ENCODE measurements at regions not wholly inside any gene's neighbourhood (a gene's known extent, or its start where the extent isn't known, plus 50 kb on each side); places are given as distances from the start of the nearest gene placed in this dataset.
A peak's percentile ranks its signal among the peaks of the same experiment; 100 is the strongest.

GRCh38 chr16:72400257-72401083 is 228.5 kb upstream of the PMFBP1 start:
- peak; percentile 81 for DNase-seq (ENCODE audit: low read depth)

GRCh38 chr16:72399811-72400210 is 227.9 kb upstream of the PMFBP1 start:
- no peaks in the 10 kb centered on the region for H3K27me3 ChIP-seq (replicated peaks; ENCODE audit: control insufficient read depth, insufficient read depth, low read length)
- H3K4me3 ChIP-seq (ENCODE audit: low read length) = no peak overlapping the region
- H3K9me3 ChIP-seq (ENCODE audit: control insufficient read depth, low read length) = peaks cover 6% of the 10 kb centered on the region
- H3K9ac ChIP-seq (ENCODE audit: low read length) = no peak overlapping the region
- H3K36me3 ChIP-seq (ENCODE audit: control insufficient read depth, insufficient read depth, low read length, severe bottlenecking) = no peaks in the 10 kb centered on the region
- no peak for DNase-seq (ENCODE audit: low read depth)
- H3K4me1 ChIP-seq (ENCODE audit: control insufficient read depth, insufficient read depth, low read length) = peaks cover 13% of the 10 kb centered on the region

More at GRCh38 chr16:72400257-72401083, 228.5 kb upstream of the PMFBP1 start:
- Histone ChIP-seq H3K9ac (ENCODE audit: low read length) (no peak overlapping the region), H3K4me3 (ENCODE audit: low read length) (no peak overlapping the region), H3K36me3 (ENCODE audit: control insufficient read depth, insufficient read depth, low read length, severe bottlenecking) (no peaks in the 10 kb centered on the region), H3K27me3 (replicated peaks; ENCODE audit: control insufficient read depth, insufficient read depth, low read length) (no peaks in the 10 kb centered on the region), H3K9me3 (ENCODE audit: control insufficient read depth, low read length) (no peaks in the 10 kb centered on the region), H3K4me1 (ENCODE audit: control insufficient read depth, insufficient read depth, low read length) (peaks cover 13% of the 10 kb centered on the region)

GRCh38 chr16:72397876-72398275 is 225.9 kb upstream of the PMFBP1 start:
- peak; percentile 31 for DNase-seq (ENCODE audit: low read depth)
- Histone ChIP-seq H3K4me1 (ENCODE audit: control insufficient read depth, insufficient read depth, low read length) (peaks cover 13% of the 10 kb centered on the region), H3K9ac (ENCODE audit: low read length) (no peak overlapping the region), H3K9me3 (ENCODE audit: control insufficient read depth, low read length) (peaks cover 14% of the 10 kb centered on the region), H3K27me3 (replicated peaks; ENCODE audit: control insufficient read depth, insufficient read depth, low read length) (no peaks in the 10 kb centered on the region), H3K4me3 (ENCODE audit: low read length) (no peak overlapping the region), H3K36me3 (ENCODE audit: control insufficient read depth, insufficient read depth, low read length, severe bottlenecking) (no peaks in the 10 kb centered on the region)

GRCh38 chr16:72394526-72394925 is 222.6 kb upstream of the PMFBP1 start:
- no peaks in the 10 kb centered on the region for H3K27me3 ChIP-seq (replicated peaks; ENCODE audit: control insufficient read depth, insufficient read depth, low read length)
- no peak overlapping the region for H3K4me3 ChIP-seq (ENCODE audit: low read length)
- peaks cover 15% of the 10 kb centered on the region for H3K9me3 ChIP-seq (ENCODE audit: control insufficient read depth, low read length)
- H3K36me3 ChIP-seq (ENCODE audit: control insufficient read depth, insufficient read depth, low read length, severe bottlenecking) = no peaks in the 10 kb centered on the region
- no peak for DNase-seq (ENCODE audit: low read depth)
- H3K4me1 ChIP-seq (ENCODE audit: control insufficient read depth, insufficient read depth, low read length) = peaks cover 9% of the 10 kb centered on the region
- H3K9ac ChIP-seq (ENCODE audit: low read length) = no peak overlapping the region

DNA sequence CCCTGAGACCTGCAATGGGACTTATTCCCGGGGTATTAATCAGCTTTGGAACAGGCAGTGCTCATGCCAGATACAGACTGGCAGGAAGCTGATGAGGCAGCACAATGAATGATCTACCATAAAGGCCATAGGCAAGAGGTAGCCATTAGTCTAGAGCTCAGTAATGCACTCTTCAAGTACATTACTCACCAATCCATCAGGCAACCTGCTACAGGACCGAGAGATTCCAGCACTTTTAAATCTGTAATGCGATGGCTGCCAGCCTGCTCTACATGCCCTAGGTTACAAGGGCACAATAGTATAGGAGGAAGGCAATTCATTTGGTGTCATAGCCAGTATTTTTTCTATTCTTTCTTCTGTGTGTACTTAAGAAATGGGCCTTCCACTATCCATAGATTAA is 217.8 kb upstream of the PMFBP1 start:
- no peak for DNase-seq (ENCODE audit: low read depth)
- Histone ChIP-seq H3K9me3 (ENCODE audit: control insufficient read depth, low read length) (peaks cover 43% of the 10 kb centered on the region), H3K36me3 (ENCODE audit: control insufficient read depth, insufficient read depth, low read length, severe bottlenecking) (no peaks in the 10 kb centered on the region), H3K4me3 (ENCODE audit: low read length) (no peak overlapping the region), H3K9ac (ENCODE audit: low read length) (no peak overlapping the region), H3K4me1 (ENCODE audit: control insufficient read depth, insufficient read depth, low read length) (no peaks in the 10 kb centered on the region), H3K27me3 (replicated peaks; ENCODE audit: control insufficient read depth, insufficient read depth, low read length) (no peaks in the 10 kb centered on the region)

DNA sequence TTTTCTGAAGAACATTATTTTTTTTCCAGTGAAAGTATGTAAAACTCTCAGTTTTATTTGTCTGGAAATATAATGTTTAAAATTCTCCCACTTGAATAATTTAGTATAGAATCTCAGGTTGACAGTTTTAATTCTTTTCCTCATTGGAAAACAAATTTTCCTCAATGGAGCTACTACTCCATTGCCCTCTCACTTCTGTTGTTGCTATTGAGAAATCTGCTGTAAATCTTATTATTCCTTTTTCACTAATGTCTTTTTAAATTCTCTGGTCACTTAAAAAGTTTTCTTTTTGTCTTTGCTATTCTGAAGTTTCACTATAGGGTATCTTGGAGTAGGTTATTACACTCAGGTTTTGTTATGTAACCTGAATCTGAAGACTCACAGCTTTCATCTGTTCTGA is 216.1 kb upstream of the PMFBP1 start:
- Histone ChIP-seq H3K9me3 (ENCODE audit: control insufficient read depth, low read length) (peaks cover 37% of the 10 kb centered on the region), H3K4me3 (ENCODE audit: low read length) (no peak overlapping the region), H3K27me3 (replicated peaks; ENCODE audit: control insufficient read depth, insufficient read depth, low read length) (no peaks in the 10 kb centered on the region), H3K36me3 (ENCODE audit: control insufficient read depth, insufficient read depth, low read length, severe bottlenecking) (no peaks in the 10 kb centered on the region), H3K4me1 (ENCODE audit: control insufficient read depth, insufficient read depth, low read length) (no peaks in the 10 kb centered on the region), H3K9ac (ENCODE audit: low read length) (no peak overlapping the region)
- no peak for DNase-seq (ENCODE audit: low read depth)

GRCh38 chr16:72384651-72385050 is 212.7 kb upstream of the PMFBP1 start:
- Histone ChIP-seq H3K4me1 (ENCODE audit: control insufficient read depth, insufficient read depth, low read length) (no peaks in the 10 kb centered on the region), H3K4me3 (ENCODE audit: low read length) (no peak overlapping the region), H3K36me3 (ENCODE audit: control insufficient read depth, insufficient read depth, low read length, severe bottlenecking) (no peaks in the 10 kb centered on the region), H3K9me3 (ENCODE audit: control insufficient read depth, low read length) (peaks cover 34% of the 10 kb centered on the region), H3K27me3 (replicated peaks; ENCODE audit: control insufficient read depth, insufficient read depth, low read length) (no peaks in the 10 kb centered on the region), H3K9ac (ENCODE audit: low read length) (no peak overlapping the region)
- no peak for DNase-seq (ENCODE audit: low read depth)

GRCh38 chr16:72380283-72380682 is 208.3 kb upstream of the PMFBP1 start:
- Histone ChIP-seq H3K4me3 (ENCODE audit: low read length) (no peak overlapping the region), H3K27me3 (replicated peaks; ENCODE audit: control insufficient read depth, insufficient read depth, low read length) (no peaks in the 10 kb centered on the region), H3K36me3 (ENCODE audit: control insufficient read depth, insufficient read depth, low read length, severe bottlenecking) (no peaks in the 10 kb centered on the region), H3K9me3 (ENCODE audit: control insufficient read depth, low read length) (peaks cover 3% of the 10 kb centered on the region), H3K4me1 (ENCODE audit: control insufficient read depth, insufficient read depth, low read length) (no peaks in the 10 kb centered on the region), H3K9ac (ENCODE audit: low read length) (no peak overlapping the region)
- DNase-seq (ENCODE audit: low read depth) = no peak

GRCh38 chr16:72373201-72373600 is 201.2 kb upstream of the PMFBP1 start:
- Histone ChIP-seq H3K4me1 (ENCODE audit: control insufficient read depth, insufficient read depth, low read length) (peaks cover 16% of the 10 kb centered on the region), H3K27me3 (replicated peaks; ENCODE audit: control insufficient read depth, insufficient read depth, low read length) (no peaks in the 10 kb centered on the region), H3K9ac (ENCODE audit: low read length) (no peak overlapping the region), H3K4me3 (ENCODE audit: low read length) (no peak overlapping the region), H3K9me3 (ENCODE audit: control insufficient read depth, low read length) (no peaks in the 10 kb centered on the region), H3K36me3 (ENCODE audit: control insufficient read depth, insufficient read depth, low read length, severe bottlenecking) (no peaks in the 10 kb centered on the region)
- DNase-seq (ENCODE audit: low read depth) = no peak

DNA sequence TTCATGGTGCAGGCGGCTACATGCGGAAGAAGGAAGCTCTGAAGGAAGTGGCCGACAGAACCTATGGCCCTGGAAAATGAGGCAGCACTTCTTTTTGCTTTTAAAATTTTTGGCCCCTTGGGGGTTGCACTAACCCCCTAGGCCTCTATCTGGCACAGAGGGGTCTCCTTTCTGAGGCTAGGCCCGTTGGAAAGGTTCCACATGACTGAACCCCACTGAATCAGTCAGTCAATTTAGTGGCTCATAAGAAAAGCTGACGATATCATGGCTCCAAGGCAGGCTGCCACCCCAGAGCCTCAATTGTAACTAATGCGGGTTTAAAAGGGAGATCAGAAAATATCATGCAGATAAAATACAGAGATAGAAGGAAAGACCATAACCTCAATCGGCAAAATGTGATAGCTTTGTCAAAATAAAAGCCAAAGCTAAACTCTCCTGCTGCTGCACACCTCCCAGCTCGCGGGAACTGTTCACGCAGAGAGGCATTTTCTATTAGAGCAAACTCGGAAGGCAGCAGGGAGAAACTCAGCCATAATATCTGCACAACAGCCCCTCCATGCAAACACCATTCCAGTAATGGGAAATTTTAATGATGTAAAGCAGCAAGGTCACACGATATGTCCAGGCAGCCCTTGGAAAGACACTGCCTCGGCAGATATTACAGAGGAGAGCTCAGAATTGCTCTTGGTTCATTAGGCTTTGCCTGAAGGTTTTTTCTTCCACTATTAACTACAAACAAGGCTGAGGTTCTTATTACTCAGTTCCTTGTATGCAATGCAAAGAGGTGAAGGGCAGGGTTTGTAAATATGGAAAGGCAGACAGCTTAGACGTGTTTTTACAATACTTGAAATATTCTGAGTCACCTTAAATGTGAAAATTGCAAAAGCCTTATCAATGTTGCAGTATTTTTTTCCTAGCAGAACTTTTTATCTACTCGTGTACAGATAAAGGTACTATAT is 200.4 kb upstream of the PMFBP1 start:
- peaks cover 3% of the 10 kb centered on the region for H3K9me3 ChIP-seq (ENCODE audit: control insufficient read depth, low read length)
- no peak overlapping the region for H3K4me3 ChIP-seq (ENCODE audit: low read length)
- H3K27me3 ChIP-seq (replicated peaks; ENCODE audit: control insufficient read depth, insufficient read depth, low read length) = no peaks in the 10 kb centered on the region
- no peaks in the 10 kb centered on the region for H3K36me3 ChIP-seq (ENCODE audit: control insufficient read depth, insufficient read depth, low read length, severe bottlenecking)
- DNase-seq (ENCODE audit: low read depth) = no peak
- H3K9ac ChIP-seq (ENCODE audit: low read length) = no peak overlapping the region
- peaks cover 16% of the 10 kb centered on the region for H3K4me1 ChIP-seq (ENCODE audit: control insufficient read depth, insufficient read depth, low read length)
